ENCODE measurements at regions not wholly inside any gene's neighbourhood (a gene's known extent, or its start where the extent isn't known, plus 50 kb on each side); places are given as distances from the start of the nearest gene placed in this dataset.

GRCh38 chr6:105760746-105761145 lies 325.4 kb upstream of the PRDM1 start:
- TF ChIP-seq CTCF (IDR thresholded peaks at IDR 0.05; ENCODE audit: low read depth, low read length) (no peak), EZH2phosphoT487 (IDR thresholded peaks at IDR 0.05; ENCODE audit: low read depth) (no peak)
